Esophagus (tissue), 2 donors: ENCODE measurements at regions not wholly inside any gene's neighbourhood (a gene's known extent, or its start where the extent isn't known, plus 50 kb on each side); places are given as distances from the start of the nearest gene placed in this dataset.

Experiments
- H3K27ac ChIP-seq, 2 donors: one replicate each; pipeline ENCODE4 v1.5.1; 2013; ENCODE audit warnings: low read depth in 2 of 2, mild to moderate bottlenecking in 2 of 2, inconsistent platforms in 1 of 2, low read length in 1 of 2, moderate library complexity in 1 of 2
- H3K27me3 ChIP-seq, 2 donors: one replicate each; pipeline ENCODE4 v1.6.1; 2013; ENCODE audit warnings: low read length in 2 of 2, control low read depth in 1 of 2, mild to moderate bottlenecking in 1 of 2; ENCODE audit not compliant: insufficient read depth in 2 of 2, control insufficient read depth in 1 of 2
- H3K36me3 ChIP-seq, 2 donors: one replicate each; pipeline ENCODE4 v1.6.1; 2013; ENCODE audit warnings: low read length in 1 of 2; ENCODE audit not compliant: control insufficient read depth in 2 of 2, insufficient read depth in 2 of 2
- H3K4me1 ChIP-seq, 2 donors: one replicate each; pipeline ENCODE4 v1.6.1; 2013; ENCODE audit warnings: low read length in 1 of 2; ENCODE audit not compliant: control insufficient read depth in 2 of 2, insufficient read depth in 2 of 2
- H3K4me3 ChIP-seq, 2 donors: one replicate each; pipeline ENCODE4 v1.5.1; 2013; ENCODE audit warnings: low read length in 2 of 2, mild to moderate bottlenecking in 2 of 2, low read depth in 1 of 2, moderate library complexity in 1 of 2
- H3K9me3 ChIP-seq, 2 donors: one replicate each; pipeline ENCODE4 v1.6.1; 2013; ENCODE audit warnings: mild to moderate bottlenecking in 2 of 2, low read depth in 1 of 2, low read length in 1 of 2, moderate library complexity in 1 of 2; ENCODE audit not compliant: control insufficient read depth in 2 of 2, insufficient read depth in 1 of 2
- WGBS, 2 donors: extraction: QIAGEN DNeasy Blood & Tissue Kit; methylation state at CpG; one replicate each; pipeline ENCODE4 v1.1.7; 2013; 5-methylcytosine and 5-hydroxymethylcytosine counted together
- donor health status: healthy with polysubstance abuse.
- donor health status: Bipolar disorder and iron deficiency.

- H3K4me3 ChIP-seq = no peak overlapping the region
- no peaks in the 10 kb centered on the region for H3K9me3 ChIP-seq
- H3K4me1 ChIP-seq = no peaks in the 10 kb centered on the region
- H3K36me3 ChIP-seq = no peaks in the 10 kb centered on the region
- H3K27me3 ChIP-seq = no peaks in the 10 kb centered on the region
- 33 to 56% methylated on average over 1 of the region's 1 CpG for WGBS, 2 donors
- H3K27ac ChIP-seq = no peak overlapping the region
These were observed 293.1 kb downstream of the SMARCA1 start for GRCh38 chrX:129230168-129230567.

DNA sequence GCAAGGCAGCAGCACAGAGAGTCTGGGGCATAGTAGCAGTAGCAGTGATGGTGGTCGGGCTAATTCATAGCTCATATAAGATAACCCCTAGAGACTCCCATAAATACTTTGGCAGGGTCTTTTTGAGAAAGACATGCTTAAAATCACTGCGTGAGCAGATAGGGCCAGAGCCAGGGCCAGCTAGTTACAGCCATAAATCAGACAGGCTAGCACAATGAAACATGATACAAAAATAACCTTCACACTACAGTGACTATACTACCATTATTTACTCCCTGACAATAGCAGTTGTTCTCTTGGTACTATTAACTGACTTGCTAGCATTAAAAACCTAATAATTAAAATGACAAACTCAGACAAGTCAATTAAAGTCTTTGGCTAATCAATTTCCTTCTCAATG, 295.9 kb downstream of the SMARCA1 start:
- Histone ChIP-seq H3K9me3 (no peaks in the 10 kb centered on the region), H3K4me3 (no peak overlapping the region), H3K27ac (no peak overlapping the region), H3K27me3 (no peaks in the 10 kb centered on the region), H3K36me3 (no peaks in the 10 kb centered on the region), H3K4me1 (no peaks in the 10 kb centered on the region)
- 75 to 82% methylated on average over 2 of the region's 2 CpGs for WGBS, 2 donors

- 45 to 58% methylated on average over 4 of the region's 4 CpGs for WGBS, 2 donors
- no peak overlapping the region for H3K27ac ChIP-seq
- H3K9me3 ChIP-seq = no peaks in the 10 kb centered on the region
- H3K27me3 ChIP-seq = no peaks in the 10 kb centered on the region
- no peaks in the 10 kb centered on the region for H3K36me3 ChIP-seq
- H3K4me1 ChIP-seq = no peaks in the 10 kb centered on the region
- H3K4me3 ChIP-seq = no peak overlapping the region
These were observed 329.9 kb downstream of the SMARCA1 start for GRCh38 chrX:129193357-129193756.

- 39 to 61% methylated on average over 6 of the region's 6 CpGs for WGBS, 2 donors
- no peaks in the 10 kb centered on the region for H3K36me3 ChIP-seq
- H3K4me3 ChIP-seq = no peak overlapping the region
- no peaks in the 10 kb centered on the region for H3K9me3 ChIP-seq
- H3K4me1 ChIP-seq = no peaks in the 10 kb centered on the region
- H3K27ac ChIP-seq = no peak overlapping the region
- H3K27me3 ChIP-seq = no peaks in the 10 kb centered on the region
These were observed 335.1 kb downstream of the SMARCA1 start for GRCh38 chrX:129188231-129188630.

DNA sequence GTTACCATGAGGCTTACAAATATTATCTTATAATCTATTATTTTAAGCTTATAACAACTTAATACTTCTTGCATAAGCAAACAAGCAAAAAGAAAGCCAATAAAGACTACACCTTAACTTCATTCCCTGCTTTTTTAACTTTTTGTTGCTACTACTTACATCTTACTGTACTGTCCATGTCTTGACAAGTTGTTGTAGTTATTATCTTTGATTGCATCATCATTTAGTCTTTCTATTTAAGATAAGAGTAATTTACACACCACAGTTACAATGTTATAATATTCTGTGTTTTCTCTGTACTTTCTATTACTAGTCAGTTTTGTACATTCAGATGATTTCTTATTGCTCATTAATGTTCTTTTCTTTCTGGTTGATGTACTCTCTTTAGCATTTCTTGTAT, 346.6 kb downstream of the SMARCA1 start:
- Histone ChIP-seq H3K27ac (no peak overlapping the region), H3K36me3 (no peaks in the 10 kb centered on the region), H3K4me1 (no peaks in the 10 kb centered on the region), H3K9me3 (no peaks in the 10 kb centered on the region), H3K27me3 (no peaks in the 10 kb centered on the region), H3K4me3 (no peak overlapping the region)

- no peaks in the 10 kb centered on the region for H3K9me3 ChIP-seq
- no peaks in the 10 kb centered on the region for H3K27me3 ChIP-seq
- no peaks in the 10 kb centered on the region for H3K36me3 ChIP-seq
- H3K4me3 ChIP-seq = no peak overlapping the region
- H3K4me1 ChIP-seq = no peaks in the 10 kb centered on the region
- no peak overlapping the region for H3K27ac ChIP-seq
These were observed 362.2 kb downstream of the SMARCA1 start for GRCh38 chrX:129161108-129161507.

- Histone ChIP-seq H3K36me3 (no peaks in the 10 kb centered on the region), H3K27me3 (no peaks in the 10 kb centered on the region), H3K9me3 (no peaks in the 10 kb centered on the region), H3K27ac (no peak overlapping the region), H3K4me1 (no peaks in the 10 kb centered on the region), H3K4me3 (no peak overlapping the region)
- WGBS, 2 donors = 78 to 95% methylated on average over 2 of the region's 2 CpGs
These were observed 364.8 kb downstream of the SMARCA1 start for GRCh38 chrX:129158505-129158904.

GRCh38 chrX:129145840-129146272, 377.4 kb downstream of the SMARCA1 start:
- no peaks in the 10 kb centered on the region for H3K27me3 ChIP-seq
- no peak overlapping the region for H3K27ac ChIP-seq
- no peak overlapping the region for H3K4me3 ChIP-seq
- H3K36me3 ChIP-seq = no peaks in the 10 kb centered on the region
- no peaks in the 10 kb centered on the region for H3K9me3 ChIP-seq
- no peaks in the 10 kb centered on the region for H3K4me1 ChIP-seq
- WGBS, 2 donors = 43 to 45% methylated on average over 5 of the region's 5 CpGs

- no peaks in the 10 kb centered on the region for H3K4me1 ChIP-seq
- 45 to 74% methylated on average over 2 of the region's 2 CpGs for WGBS, 2 donors
- no peaks in the 10 kb centered on the region for H3K9me3 ChIP-seq
- H3K27ac ChIP-seq = no peak overlapping the region
- no peaks in the 10 kb centered on the region for H3K27me3 ChIP-seq
- no peak overlapping the region for H3K4me3 ChIP-seq
- H3K36me3 ChIP-seq = no peaks in the 10 kb centered on the region
These were observed 377.9 kb downstream of the SMARCA1 start for GRCh38 chrX:129145385-129145784.

DNA sequence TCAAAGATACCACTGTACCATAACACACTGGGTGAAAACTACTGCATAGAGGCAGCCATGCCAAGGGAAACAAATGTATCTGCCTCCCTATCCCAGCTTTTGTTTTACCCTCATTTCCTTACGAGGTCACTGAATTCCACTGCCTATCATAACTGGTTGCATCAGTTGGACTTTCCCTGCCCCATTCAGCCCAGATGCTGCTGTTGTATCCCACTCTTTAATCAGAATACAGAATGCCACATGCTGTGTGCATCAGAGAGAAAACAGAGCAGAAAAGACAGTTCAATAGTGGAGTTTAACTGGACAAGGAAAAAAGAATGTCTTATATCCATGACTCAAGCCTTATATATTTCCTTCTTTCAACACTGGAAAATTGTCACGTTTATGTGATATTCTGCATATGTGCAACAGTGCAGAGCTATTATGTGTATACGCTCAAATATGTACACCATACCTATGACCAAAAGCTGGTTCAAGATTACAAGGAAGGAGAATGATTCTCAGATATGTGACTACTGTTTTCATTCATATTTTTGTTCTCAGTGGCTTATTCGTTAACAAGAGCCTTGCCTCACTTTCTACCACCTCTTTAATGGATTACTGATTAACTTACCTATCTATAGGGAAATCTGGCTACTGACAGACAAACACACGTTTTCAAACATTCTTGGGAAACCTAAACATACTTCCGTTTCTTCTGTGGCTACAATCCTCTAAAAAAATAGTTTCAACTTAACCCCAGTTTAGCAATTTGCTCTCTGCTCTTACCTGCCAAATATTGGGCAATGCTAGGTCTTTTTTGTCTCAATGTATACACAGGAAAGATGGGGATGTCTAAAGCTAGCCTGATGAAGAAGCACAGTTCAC, 378.9 kb downstream of the SMARCA1 start:
- Histone ChIP-seq H3K27ac (no peak overlapping the region), H3K4me3 (no peak overlapping the region), H3K27me3 (no peaks in the 10 kb centered on the region), H3K9me3 (no peaks in the 10 kb centered on the region), H3K4me1 (no peaks in the 10 kb centered on the region), H3K36me3 (no peaks in the 10 kb centered on the region)
- WGBS, 2 donors = 30 to 52% methylated on average over 6 of the region's 6 CpGs
